H1 (cell line): ENCODE measurements at regions not wholly inside any gene's neighbourhood (a gene's known extent, or its start where the extent isn't known, plus 50 kb on each side); places are given as distances from the start of the nearest gene placed in this dataset.

ENCODE experiments used
- ASH2L ChIP-seq: fragments of 200-600, 300-600 bp; sonication (generic); IDR thresholded peaks from one replicate; pipeline ENCODE4 v1.7.1; 2017; ENCODE audit warnings: low read length
- BCL11A ChIP-seq, 2 experiments: IDR thresholded peaks; one replicate each; pipeline ENCODE4 v1.6.1; 2011; ENCODE audit warnings: low read depth in 2 of 2, low read length in 2 of 2, mild to moderate bottlenecking in 2 of 2
- CBX5 ChIP-seq: fragments of 300-800, 300-1000 bp; sonication (generic); IDR thresholded peaks from 2 replicates; pipeline ENCODE4 v1.7.1; 2016; ENCODE audit warnings: antibody characterized with exemption, low read length, low read depth
- CHD1 ChIP-seq: IDR thresholded peaks from 2 replicates; pipeline ENCODE4 v1.6.1; 2012; ENCODE audit warnings: low read depth, low read length, improper control_type of control experiment
- CHD7 ChIP-seq: fragments of 300-600 bp; sonication (generic); IDR thresholded peaks from 2 replicates; pipeline ENCODE4 v1.7.1; 2012; ENCODE audit warnings: low read length, moderate library complexity, mild to moderate bottlenecking, inconsistent platforms; ENCODE audit not compliant: insufficient replicate concordance
- HDAC2 ChIP-seq, 2 experiments: fragments of 300-600 bp in 1 of 2; sonication (generic) in 1 of 2; IDR thresholded peaks; 2 replicates each; pipeline ENCODE4 v1.6.1; 2011 to 2012; ENCODE audit warnings: low read depth in 2 of 2, low read length in 2 of 2, mild to moderate bottlenecking in 2 of 2, moderate library complexity in 2 of 2, borderline replicate concordance in 1 of 2, inconsistent platforms in 1 of 2
- HDAC6 ChIP-seq: IDR thresholded peaks from one replicate; pipeline ENCODE4 v1.7.1; 2012; ENCODE audit warnings: low read depth, mild to moderate bottlenecking, inconsistent platforms, low read length, moderate library complexity
- SP2 ChIP-seq: IDR thresholded peaks from 2 replicates; pipeline ENCODE4 v1.6.1; 2012; ENCODE audit warnings: mild to moderate bottlenecking, low read length, inconsistent platforms
- TAF1 ChIP-seq: IDR thresholded peaks from 2 replicates; pipeline ENCODE4 v1.6.1; 2011; ENCODE audit warnings: mild to moderate bottlenecking, low read depth, low read length

- TF ChIP-seq CHD7, result no peak
- no peak for TF ChIP-seq CHD1
- no peak for TF ChIP-seq TAF1
- no peak for TF ChIP-seq ASH2L
- no peak for TF ChIP-seq CBX5
- TF ChIP-seq BCL11A (IDR thresholded peaks at IDR 0.05; ENCODE audit: low read depth in 2 of 2, low read length in 2 of 2), result no peak
- TF ChIP-seq SP2, result no peak
- TF ChIP-seq HDAC6, result no peak
- TF ChIP-seq HDAC2 (IDR thresholded peaks at IDR 0.05; ENCODE audit: borderline replicate concordance in 1 of 2, low read depth in 2 of 2, low read length in 2 of 2), result no peak
Measured at GRCh38 chr6:124887872-124888580, 74.2 kb upstream of the RNF217 start (continued).
